Hepatocyte (in vitro differentiated cells): ENCODE measurements at regions not wholly inside any gene's neighbourhood (a gene's known extent, or its start where the extent isn't known, plus 50 kb on each side); places are given as distances from the start of the nearest gene placed in this dataset.

Experiments
- CTCF ChIP-seq: fragments of 200-600 bp; sonication (generic); IDR thresholded peaks from 2 replicates; pipeline ENCODE4 v1.5.1; 2016; ENCODE audit warnings: antibody characterized with exemption, mild to moderate bottlenecking; ENCODE audit not compliant: poor library complexity
- EZH2 ChIP-seq: fragments of 200-600 bp; sonication (generic); IDR thresholded peaks from 2 replicates; pipeline ENCODE4 v1.6.1; 2016; ENCODE audit warnings: antibody characterized with exemption, mild to moderate bottlenecking, borderline replicate concordance

- no peak for TF ChIP-seq CTCF
- TF ChIP-seq EZH2: no peak
Measured at GRCh38 chr13:22369090-22369489, 698.2 kb downstream of the FGF9 start.
